HuH-7.5 (cell line): ENCODE measurements at regions not wholly inside any gene's neighbourhood (a gene's known extent, or its start where the extent isn't known, plus 50 kb on each side); places are given as distances from the start of the nearest gene placed in this dataset.

Experiments used
- DNase-seq: peaks from one replicate; pipeline ENCODE4 v3.0.0; 2011; ENCODE audit warnings: low spot score

- DNase-seq, result no peak
Observed at GRCh38 chr20:39633689-39634088, 671.5 kb downstream of the DHX35 start.

GRCh38 chr20:39632757-39633156 lies 670.6 kb downstream of the DHX35 start:
- DNase-seq, result no peak

DNA sequence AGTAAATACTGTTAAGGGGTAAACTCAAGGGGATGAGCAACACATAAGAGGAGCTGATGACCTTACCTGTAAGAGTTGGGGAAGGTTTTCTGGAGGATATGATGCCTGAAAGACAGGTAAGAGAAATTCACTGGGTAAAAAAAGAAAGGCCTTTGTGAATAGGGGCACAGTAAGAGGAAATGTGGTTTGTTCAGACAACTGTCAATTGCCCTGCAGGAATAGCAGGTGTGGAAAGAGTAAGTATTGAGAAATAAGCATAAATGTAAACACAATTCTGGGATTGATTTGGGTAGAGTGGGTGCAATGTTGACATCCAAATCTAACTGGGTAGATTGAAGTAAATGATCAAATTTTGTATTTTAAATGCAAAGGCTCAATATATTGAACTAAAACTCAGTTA lies 670.0 kb downstream of the DHX35 start:
- no peak for DNase-seq

DNA sequence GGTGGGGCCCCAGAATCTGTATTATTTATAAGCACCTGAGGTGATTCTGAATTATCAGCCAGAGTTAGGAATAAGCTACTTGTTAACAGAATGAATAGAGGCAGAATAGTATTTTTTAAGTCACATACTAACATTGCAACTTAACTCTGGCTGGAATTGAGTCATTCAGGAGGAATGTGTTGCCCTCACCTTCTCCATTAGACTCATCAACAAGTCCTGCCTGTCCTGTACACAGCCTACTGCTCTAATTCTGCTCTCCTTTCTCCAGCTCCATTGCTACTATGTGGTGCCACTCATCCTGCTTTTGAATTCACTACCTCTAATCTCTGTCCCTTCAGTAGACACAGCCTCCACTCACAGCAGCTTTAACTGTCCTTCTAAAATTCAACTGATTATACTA lies 669.4 kb downstream of the DHX35 start:
- no peak for DNase-seq

GRCh38 chr20:39630215-39630908 lies 668.2 kb downstream of the DHX35 start:
- DNase-seq, result no peak

DNA sequence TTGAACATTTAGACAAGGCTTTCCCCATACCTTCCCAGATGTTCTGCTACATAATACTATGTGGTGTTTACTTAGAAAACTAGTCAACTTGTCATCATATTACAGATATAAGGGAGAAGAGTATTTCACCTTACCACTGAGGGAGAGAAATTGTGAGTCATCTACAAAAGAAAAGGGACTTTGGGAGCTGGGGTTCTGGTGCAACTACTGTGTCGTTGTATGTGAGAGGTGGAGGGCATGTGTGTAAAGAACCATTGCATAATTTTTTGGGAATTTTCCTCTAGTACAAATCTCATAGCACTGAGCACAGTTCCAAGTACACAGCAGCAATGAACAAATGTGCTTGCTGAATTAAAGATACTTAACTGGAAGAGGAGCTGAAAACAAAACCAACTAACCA lies 665.6 kb downstream of the DHX35 start:
- no peak for DNase-seq

GRCh38 chr20:39624316-39624715 lies 662.2 kb downstream of the DHX35 start:
- no peak for DNase-seq

GRCh38 chr20:39623584-39624234 lies 661.6 kb downstream of the DHX35 start:
- DNase-seq, result no peak

GRCh38 chr20:39619271-39619785 lies 657.2 kb downstream of the DHX35 start:
- no peak for DNase-seq

DNA sequence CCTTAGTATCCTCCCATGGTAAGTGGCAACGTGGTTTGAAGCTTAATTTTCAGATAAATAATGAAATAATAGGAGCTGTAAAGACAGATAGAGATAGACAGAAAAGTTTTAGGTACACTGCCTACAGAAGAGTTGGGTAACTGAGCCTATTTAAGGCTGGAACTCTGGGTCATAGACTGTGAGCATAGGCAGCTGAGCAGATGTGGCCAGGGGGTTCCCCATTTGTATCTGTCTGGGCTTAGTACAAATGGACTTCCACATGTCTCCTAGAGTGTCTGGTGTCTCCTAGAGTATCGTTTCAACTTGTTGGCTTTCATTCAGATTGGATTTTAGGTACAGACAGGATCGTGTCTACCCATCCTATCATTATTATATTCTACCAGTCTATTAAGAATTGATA lies 649.8 kb downstream of the DHX35 start:
- no peak for DNase-seq

- no peak for DNase-seq
Observed at GRCh38 chr20:39607141-39607540, 645.0 kb downstream of the DHX35 start.

DNA sequence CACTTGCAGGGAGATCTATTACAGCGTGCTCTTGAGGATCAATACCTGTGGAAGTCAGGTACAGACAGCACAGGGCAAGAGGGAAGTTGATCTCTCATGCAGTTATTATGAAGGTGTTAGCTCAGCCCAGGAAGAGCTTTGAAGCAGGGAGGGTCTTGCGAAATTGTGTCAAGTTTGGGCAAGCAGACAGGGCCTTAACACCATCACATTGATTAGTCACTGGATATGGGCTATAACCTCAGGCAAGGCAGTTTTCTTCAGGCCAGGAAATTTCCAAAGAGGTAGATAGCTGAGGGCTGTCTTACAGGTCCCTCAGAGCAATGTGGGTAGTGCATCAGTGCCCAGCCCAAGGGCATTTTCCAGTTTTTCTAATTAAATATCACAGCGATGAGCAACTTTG lies 643.8 kb downstream of the DHX35 start:
- no peak for DNase-seq

GRCh38 chr20:39605361-39605760 lies 643.2 kb downstream of the DHX35 start:
- DNase-seq, result no peak

DNA sequence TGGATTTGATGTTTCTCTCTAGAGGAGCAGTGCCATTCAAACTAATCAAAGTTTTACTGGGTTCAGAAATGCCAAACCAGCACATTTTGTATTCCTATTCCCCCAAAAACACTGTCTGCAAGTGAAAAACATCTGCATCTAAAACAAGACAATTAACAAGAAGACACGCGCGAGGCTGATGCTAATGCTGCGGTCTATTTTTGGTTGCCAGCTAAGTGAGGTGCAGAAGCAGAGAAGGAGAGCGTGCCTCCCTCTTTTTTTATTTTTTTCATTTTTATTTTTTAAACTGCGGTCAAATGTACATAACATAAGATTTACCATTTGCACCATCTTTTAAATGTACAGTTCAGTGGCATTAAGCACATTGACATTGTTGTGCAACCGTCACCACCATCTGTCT lies 641.1 kb downstream of the DHX35 start:
- DNase-seq, result no peak

GRCh38 chr20:39602649-39603048 lies 640.5 kb downstream of the DHX35 start:
- no peak for DNase-seq

DNA sequence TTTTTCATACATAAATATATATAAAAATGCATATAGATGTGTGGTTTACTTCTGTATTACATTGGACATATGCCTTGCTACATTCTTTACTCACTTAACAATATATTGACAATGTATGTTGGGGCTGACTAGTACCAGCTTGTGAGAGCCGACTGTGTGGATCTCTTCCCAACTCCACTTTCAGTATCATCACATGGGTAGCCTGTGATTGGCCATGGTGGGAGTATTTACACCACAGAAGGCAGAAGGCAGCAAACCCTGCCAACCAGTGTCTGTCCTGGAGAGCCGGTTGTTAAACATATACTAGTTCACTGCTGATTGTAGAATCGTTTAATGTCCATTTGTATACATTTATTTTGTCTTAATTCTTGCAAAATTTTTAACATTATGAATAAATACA lies 638.7 kb downstream of the DHX35 start:
- no peak for DNase-seq

- no peak for DNase-seq
Observed at GRCh38 chr20:39600156-39600555, 638.0 kb downstream of the DHX35 start.

DNA sequence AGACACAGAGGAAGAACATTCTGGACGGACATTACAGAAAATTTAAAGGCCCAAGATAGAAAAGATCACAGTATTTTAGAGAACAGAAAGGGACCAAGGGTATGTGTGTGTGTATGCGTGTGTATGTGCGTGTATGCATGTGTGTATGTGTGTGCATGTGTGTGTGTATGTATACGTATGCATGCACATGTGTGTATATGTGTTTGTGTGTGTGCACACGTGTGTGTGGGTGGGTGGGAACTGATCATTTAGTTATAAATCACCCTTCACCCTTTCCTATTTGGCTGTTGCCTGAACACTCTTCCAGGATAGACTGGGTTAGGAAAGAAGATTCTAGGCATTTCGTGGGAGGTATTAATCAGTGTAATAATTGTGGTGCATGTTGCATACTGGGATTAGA lies 634.4 kb downstream of the DHX35 start:
- DNase-seq, result no peak

- DNase-seq, result no peak
Observed at GRCh38 chr20:39592371-39592770, 630.2 kb downstream of the DHX35 start.

DNA sequence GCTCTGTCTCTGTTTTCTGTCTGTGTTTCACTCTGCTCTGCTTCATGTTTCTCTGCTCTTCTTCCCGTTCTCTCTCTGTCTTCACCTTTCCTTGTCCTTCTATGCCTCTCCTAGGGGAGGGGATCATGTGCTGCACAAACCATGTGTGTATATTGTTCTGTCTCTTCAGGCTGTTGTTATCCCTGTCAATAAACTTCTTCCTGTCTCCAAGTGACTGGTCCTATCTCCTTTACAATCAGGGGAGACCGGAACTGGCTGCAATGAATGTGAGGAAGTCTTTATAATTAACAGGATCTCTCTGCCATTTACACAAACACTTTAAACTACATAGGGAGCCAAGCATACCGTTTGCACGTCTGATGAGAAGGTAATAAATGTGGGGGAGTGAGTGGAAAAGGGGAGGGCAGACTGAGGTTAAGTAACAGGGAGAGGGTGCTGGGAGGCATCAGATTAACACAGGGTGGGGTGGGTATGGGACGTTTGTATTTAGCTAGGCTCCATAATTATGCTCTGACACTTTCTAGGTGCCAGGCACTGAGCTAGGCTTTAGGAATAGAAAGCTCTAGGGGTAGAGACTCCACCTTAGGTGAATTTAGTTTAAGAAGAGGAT lies 626.1 kb downstream of the DHX35 start:
- no peak for DNase-seq

- DNase-seq, result no peak
Observed at GRCh38 chr20:39581034-39581433, 618.9 kb downstream of the DHX35 start.

DNA sequence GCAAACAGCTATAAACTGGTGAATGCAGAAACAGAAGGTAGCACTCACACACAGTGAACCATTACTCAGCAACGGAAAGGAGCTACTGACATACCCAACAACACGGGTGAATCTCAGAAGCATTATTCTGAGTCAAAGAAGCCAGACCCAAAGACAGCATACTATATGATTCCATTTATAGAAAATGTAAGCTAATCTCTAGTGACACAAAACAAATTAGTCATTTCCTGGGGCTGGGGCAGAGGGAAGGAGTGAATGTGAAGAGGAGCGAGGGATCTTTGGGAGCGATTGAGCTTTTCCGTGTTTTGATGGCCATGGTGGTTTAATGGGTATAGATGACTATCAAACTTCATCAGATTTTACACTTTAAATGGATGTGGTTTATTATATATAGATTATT lies 614.6 kb downstream of the DHX35 start:
- DNase-seq, result no peak

DNA sequence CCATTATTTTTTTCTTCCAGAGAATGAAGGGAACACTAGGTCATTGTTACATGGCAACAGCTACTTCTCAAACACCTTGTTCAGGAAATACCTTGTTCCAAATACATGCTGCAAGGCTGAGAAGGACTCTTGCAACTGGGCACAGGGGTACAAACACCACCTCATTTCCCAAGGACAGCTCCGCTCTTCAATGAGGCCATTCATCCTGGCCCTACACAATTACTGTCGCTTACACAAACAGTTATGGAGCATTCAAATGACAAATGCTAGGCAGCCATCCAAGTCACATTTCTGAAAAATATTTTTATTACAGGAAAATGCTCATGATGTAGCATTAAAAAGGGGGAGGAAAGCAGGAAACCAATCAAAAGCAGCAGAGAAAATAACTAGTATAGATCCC lies 611.9 kb downstream of the DHX35 start:
- DNase-seq, result no peak
